Hematopoietic multipotent progenitor cell treated with erythropoietin and hydrocortisone succinate and interleukin-3 and kit ligand, for 15 days (in vitro differentiated cells): ENCODE measurements at regions not wholly inside any gene's neighbourhood (a gene's known extent, or its start where the extent isn't known, plus 50 kb on each side); places are given as distances from the start of the nearest gene placed in this dataset.
"Not testable (repeated sequence)": the region's sequence is repeated elsewhere in the genome, so short reads cannot be mapped to it uniquely, and the experiment has no call there.

Experiments
- DNase-seq: peaks from one replicate; pipeline ENCODE4 v3.0.0-alpha.2; 2015; ENCODE audit warnings: low spot score

DNA sequence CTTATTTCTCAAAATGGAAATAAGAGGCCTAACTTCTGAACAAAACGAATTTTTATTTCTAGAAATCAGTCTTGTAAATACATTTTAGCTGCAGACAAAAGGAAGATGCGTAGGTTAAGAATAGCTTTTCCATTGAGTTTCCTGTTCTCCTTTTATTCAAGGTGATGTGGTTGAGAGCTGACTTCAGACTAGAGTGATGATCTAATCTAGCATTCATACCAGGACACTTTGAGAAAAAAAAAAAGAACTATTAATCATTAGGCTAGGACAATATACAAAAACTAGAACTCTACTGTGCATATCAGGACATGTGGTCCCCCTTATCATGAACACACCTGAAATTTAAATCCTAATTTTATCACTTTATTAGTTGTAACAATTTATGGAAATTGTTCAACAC is 884.5 kb upstream of the EPHA5 start:
- DNase-seq, result no peak

DNA sequence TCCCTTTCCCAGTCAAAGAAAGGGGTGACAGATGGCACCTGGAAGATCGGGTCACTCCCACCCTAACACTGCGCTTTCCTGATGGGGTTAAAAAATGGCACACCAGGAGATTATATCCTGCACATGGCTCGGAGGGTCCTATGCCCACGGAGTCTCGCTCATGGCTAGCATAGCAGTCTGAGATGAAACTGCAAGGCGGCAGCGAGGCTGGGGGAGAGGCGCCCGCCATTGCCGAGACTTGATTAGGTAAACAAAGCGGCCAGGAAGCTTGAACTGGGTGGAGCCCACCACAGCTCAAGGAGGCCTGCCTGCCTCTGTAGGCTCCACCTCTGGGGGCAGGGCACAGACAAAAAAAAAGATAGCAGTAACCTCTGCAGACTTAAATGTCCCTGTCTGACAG is 875.0 kb upstream of the EPHA5 start:
- not testable (repeated sequence) for DNase-seq

DNA sequence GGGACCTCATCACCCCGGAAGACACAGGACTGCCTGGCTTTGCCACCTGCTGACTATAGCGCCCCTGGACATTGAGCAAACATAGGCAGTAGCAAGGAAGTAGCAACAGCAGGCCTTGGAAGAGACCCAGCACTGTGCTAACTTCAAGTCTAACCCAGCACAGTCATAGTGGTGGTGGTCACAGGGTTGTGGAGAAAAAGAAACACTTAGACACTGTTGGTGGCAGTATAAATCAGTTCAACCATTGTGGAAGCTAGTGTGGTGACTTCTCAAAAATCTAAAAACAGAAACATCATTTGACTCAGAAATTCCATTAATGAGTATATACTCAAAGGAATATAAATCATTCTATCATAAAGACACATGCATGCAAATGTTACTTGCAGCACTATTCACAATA is 874.0 kb upstream of the EPHA5 start:
- DNase-seq, result no peak

DNA sequence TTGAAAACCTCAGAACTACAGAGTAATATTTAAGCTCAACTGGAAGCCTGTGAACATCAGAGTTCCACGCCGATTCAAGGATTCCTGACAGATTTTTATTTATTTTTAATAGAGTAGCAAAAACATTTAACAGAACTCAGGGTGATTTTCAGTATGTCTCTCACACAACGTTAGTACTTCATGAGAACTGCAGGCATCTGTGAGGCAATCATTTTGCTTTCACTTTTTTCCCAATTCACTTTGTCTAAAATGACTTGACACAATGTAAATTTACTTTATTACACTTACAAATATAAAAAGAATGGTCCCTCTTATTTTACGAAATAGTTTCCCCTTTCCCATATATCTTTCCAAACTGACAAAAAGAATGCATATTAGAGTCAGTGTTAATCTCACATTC is 869.5 kb upstream of the EPHA5 start:
- no peak for DNase-seq

DNA sequence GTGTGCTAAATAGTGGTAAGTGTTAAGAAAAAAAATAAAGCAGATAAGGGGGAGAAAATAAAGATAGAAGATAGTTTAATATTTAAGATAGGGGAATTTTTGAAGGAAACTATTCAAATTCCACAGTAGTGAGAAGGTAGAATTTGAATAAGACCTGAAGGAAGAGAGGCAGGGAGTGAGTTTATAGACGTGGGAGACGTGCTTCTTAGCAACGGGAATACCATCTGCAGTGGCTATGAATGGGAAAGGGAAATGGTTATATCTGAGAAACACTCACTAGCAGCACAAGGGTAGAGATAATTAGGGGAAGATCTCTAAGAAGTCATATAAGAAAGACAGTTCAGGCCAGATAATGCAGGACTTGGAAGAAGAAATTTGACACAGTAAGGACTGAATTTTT is 854.5 kb upstream of the EPHA5 start:
- DNase-seq, result no peak

DNA sequence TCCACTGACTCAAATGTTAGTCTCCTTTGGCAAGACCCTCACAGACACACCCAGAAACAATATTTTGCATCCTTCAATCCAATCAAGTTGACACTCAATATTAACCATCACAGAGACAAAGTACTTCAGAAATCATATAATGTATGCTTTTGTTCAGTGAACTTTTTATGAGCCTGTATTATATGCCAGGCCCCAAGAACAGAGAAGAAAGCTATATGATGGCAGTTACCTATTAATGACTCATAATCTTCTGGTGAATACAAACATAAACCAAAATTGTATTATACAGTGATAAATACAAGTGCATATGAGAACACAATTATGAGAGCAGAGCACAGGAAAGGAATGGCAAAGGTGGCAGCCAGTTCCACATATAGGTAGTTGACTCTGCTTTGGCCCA is 852.0 kb upstream of the EPHA5 start:
- no peak for DNase-seq

DNA sequence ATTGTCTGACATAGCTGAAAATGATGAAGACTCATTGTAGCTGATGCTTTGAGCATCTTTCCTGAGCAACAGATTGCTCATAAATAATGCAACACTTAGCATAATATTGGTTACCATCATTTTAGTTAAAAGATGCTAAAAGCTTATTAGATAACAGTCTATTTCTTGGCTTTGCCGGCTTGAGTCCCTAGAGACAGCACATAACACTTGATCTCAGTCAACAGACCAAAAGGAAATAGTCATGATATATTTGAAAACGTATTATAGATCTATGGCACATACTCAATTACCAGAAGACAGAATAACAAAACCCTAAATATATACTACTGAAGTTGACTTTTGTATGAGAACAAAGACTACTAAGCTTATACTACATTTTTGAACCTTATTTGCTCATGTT is 846.7 kb upstream of the EPHA5 start:
- no peak for DNase-seq

DNA sequence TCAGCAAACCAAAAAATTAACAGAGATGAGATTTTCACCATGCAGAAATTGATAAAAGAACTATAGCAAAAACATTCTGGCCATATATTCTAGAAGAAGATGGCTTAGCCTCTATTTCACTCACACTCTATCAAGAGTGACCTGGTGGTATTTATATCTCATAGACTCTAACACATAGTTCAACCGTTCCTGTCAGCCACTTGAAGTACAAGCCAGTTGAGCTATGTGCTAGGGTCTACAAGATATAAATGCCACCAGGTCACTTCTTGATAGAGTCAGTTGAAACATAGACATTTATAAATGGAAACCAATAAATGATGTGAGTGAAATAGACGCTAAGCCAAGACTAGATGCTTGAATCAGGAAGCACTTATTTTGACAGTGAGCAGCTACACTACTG is 836.7 kb upstream of the EPHA5 start:
- no peak for DNase-seq

DNA sequence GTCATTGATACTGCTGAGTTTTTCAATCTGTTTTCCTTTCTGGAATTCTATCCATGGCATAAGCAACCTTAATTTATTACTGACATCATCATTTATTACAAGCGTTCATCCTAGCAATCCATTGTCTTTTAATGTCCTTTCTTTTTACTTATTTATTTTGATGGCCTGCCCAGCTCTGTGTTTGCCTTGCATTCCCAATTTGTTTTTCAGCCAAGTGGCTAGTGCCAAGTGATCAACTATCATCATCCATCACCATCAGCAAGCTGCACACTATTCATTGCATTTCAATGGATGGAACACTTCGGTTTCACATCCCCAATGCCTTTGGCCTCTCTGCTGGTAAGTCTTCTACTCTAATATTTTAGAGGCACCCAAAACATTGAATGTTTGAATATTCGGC is 831.7 kb upstream of the EPHA5 start:
- DNase-seq, result no peak

DNA sequence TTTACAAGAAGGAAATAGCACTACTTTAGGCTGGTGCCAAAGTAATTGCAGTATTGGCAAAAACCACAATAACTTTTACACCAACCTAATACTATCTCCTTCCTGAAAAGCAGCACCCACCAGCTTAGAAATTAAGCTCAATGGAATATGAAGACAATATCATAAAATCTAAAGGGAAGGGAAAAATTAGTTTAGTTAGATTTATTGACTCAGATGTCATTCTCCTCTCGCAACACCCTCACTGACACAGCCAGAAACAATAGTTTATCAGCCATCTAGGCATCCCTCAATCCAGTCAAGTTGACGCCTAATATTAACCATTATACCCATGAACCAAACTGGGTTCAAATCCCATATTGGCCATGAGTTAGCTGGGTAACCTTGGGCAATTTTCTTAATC is 820.4 kb upstream of the EPHA5 start:
- DNase-seq, result no peak

DNA sequence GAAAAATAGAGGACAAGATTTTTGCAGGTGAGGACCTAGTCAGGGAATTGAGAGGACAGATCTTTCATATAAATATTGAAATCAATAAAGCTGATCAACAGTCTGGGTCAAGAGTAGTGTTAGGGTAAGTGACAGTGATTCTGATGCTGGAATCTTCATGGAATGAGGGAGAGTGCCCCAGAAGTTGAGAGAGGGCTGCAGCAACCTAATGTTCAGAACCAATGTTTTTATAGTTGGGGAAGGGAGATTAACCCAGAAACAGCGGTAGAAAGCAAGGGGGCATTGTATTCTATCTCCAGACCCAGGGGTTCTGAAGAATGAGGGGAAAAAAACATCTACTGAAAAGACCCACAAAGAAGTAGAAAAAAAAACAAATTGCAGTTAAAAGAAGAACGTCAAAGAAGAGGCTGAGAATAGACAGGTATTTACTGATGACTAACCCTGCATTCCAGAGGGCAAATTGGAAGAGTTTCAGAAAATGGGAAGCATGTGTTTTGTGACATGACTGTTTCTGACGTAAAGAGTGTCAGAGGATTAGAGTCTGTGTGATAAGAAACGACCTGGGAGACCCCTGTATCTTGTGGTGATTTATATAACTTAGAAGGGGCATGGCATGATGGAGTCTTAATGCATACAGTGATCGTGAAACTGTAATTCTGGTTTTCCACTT is 819.6 kb upstream of the EPHA5 start:
- DNase-seq, result no peak

DNA sequence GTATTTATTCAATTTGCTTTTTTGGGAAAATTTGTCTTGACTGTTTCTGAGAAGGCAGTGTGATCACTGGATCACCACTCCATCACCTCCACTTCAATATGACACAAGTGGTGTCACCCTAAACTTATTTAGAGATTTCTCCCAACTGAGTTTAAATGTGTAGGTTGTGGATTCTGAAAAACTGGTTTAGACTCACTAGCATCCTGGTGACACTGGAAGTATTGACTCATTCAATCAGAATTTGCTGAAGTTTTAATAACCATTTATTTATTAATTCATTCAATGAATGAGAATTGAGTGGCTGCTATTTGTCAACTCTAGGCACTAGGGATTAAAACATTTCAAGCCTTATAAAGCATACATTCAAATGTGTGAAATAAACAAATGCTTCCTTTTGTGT is 819.1 kb upstream of the EPHA5 start:
- no peak for DNase-seq

DNA sequence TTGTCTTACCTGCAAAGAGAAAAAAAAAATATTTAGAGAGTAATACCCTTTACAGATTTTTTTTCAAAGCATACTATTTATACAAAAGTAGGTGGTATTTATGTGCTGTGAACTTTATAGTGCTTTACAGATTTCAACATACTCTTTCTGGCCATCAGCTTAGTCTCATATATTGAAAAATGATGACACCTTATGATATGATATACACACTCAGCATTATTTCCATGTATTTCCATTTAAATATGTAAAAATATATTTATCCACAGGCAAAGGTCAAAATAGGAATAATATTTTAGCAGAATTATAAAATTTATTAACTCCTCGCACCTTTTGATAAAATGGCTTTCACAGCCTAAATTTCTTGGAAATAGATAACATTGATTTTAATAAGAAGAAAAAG is 815.8 kb upstream of the EPHA5 start:
- DNase-seq, result no peak

DNA sequence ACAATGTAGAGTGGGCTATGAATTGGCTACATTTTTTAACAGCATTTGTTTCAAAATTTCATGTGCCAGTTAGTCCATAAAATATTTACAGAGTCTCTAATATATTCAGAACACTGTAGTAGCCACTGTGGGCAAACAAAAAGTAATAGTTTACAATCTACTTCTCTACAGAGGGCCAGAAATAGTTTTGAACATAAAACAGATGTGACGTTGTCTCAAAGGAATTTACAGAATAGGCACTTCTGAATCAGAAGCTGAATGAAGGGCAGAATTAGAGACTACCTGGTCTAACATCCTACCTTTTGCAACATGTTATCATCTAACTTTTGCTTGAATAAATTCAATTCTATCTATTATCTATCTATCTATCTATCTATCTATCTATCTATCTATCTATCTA is 811.9 kb upstream of the EPHA5 start:
- DNase-seq, result no peak

DNA sequence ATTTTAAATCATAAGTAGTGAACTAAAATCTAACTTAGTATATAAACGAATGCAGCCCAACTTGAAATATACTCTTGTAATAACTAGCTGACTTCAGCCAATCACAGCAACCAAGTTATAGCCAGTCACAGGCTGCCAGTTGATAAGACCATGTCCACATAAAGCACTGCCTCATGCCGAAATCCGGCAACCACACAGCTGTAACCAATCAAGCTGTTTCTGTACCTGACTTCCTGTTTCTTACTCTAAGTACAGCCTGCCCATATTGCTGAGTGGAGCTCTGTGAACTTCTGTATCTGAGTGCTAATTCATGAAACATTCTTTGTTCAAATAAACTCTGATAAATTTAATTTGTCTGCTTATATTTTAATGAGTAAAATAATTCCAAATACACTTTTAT is 805.3 kb upstream of the EPHA5 start:
- DNase-seq, result no peak

DNA sequence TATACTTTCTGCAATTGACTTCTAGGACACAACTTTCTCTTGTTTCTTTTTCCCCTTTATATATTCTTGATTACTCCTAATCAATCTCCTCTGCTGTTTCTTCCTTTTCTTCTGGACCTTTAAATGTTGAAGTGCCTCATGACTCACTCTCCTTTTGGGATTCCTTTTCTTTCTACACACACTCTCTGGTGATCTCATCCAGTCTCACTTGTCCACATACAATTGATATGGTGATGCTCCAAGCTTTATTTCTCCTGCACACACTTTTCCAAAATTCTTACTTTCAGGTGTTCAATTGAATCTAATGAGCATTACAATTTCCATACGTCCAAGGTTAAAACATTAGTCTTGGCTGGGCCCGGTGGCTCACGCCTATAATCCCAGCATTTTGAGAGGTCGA is 794.8 kb upstream of the EPHA5 start:
- no peak for DNase-seq

DNA sequence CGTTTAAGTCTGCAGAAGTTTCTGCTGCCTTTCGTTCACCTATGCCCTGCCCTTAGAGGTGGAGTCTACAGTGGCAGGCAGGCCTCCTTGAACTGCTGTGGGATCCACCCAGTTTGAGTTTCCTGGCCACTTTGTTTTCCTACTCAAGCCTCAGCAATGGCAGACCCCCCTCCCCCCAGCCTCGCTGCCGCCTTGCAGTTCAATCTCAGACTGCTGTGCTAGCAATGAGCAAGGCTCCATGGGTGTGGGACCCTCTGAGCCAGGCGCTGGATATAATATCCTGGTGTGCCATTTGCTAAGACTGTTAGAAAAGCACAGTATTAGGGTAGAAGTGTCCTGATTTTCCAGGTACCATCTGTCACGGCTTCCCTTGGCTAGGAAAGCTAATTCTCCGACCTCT is 792.6 kb upstream of the EPHA5 start:
- not testable (repeated sequence) for DNase-seq

DNA sequence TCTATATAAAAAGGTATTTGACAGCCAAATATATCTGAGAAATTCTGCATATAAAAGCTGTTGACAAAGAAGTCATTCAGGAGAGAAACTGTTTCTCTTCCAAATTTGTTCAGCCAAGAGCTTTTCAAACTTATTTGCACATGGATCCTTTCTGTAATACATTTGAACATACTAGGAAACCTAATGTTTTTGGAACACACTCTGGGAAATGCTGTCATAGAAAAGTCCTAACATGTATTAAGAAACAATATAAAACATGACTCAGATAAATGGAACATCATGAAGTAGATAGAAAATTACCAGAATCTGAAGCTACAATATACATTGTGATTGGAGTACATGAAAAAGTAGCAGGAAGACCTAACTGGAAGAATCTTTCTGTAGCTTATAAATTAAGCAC is 781.5 kb upstream of the EPHA5 start:
- DNase-seq, result no peak

DNA sequence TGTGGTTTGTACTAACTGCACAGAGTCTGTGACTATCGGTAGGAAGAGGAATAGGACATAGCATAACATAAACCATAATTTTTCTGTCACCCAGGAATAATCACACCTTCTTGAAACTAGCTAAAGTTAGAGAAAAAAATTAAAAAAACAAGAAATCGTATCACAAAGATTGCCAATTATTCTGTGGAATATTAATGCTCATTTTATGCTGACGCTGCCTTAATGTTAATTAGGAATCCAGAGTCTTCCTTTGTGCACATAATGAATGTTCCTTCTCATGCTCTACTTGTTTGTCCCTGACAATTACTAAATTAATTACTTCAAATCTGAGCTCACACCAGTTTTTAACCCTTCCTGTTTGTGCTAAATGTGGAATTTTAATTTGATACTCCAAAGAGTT is 772.7 kb upstream of the EPHA5 start:
- DNase-seq, result no peak

DNA sequence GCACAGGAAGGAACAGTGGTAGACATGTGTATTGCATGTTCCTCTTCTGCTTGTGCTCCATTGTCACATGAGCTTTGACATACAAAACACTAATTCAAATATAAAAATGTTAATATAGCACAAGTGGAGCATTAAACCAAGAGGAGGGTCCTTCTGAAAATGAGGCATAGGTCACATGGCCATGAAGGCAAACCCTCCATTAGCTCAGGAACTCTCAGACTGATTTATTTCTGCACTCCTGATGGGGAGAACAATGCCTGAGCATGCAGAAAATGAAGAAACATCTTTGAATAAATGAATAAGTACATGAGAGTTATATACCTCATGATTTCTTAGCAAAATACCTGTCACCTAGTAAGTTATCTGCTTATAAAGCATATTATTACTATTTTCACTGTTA is 769.2 kb upstream of the EPHA5 start:
- DNase-seq, result no peak

DNA sequence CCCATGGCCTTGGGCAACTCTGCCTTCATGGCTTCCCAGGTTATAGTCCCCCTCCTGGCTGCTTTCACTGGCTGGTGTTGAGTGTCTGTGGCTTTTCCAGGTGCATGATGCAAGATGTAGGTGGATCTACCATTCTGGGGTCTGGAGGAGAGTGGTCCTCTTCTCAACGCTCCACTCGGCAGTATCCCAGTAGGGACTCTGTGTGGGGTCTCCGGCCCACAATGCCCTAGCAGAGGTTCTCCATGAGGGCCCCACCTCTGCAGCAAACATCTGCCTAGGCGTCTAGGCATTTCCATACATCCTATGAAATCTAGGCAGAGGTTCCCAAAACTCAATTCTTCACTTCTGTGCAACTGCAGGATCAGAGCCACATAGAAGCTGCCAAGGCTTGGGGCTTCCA is 763.4 kb upstream of the EPHA5 start:
- DNase-seq, result no peak

DNA sequence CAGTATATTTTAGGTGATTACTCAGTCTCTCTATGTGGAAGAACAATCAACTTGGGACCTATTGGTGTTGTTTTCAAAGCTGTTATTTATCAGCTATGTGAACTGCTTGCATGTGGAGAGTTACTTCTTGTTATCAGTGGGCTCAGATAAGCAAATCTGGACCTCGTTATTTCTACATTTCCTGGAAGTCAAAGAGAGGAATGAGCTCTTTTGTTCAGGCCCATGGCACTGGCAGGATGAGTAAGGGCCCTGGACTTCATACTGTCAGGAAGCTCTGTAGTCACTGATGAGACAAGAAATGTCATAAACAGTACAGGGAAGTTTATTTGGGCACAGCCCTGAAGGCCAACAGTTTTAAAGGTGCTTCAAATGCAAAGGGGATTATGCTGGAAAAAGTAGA is 760.6 kb upstream of the EPHA5 start:
- no peak for DNase-seq

DNA sequence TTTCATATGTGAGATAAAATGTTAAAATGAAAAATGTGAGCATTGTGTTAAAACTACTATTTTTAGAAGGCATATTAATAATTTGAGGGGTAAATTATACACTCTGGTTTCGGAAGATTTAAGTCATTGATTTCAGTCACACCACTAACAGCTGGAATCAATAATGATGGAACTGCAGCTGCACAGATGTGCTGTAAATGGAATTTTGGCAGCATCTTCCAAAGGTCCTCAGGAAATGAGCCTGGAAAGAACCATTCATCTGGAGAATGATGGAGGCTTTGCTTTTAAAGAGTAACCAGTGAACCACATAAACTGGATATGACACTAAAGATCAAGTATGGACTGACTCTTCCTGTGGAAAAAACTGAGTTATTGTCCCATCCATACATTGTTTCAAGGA is 759.0 kb upstream of the EPHA5 start:
- no peak for DNase-seq

DNA sequence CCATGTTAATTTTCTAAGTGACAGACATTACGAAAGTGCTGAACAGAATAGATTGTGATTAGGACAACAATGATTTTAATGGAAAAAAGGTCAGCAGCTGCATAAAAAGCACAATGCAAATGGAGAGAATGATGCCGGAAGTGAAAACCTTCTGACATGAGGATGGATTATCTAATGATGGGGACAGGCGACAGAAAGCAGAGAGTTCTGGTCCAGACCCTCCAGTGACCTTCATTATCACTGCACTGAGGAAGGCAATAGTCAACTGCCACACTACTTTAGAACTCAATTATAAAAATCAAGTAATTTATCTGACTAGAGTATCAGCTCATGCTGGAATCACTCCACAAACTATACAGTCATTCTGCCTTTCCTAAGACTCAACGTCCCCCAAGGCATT is 746.1 kb upstream of the EPHA5 start:
- DNase-seq, result no peak

DNA sequence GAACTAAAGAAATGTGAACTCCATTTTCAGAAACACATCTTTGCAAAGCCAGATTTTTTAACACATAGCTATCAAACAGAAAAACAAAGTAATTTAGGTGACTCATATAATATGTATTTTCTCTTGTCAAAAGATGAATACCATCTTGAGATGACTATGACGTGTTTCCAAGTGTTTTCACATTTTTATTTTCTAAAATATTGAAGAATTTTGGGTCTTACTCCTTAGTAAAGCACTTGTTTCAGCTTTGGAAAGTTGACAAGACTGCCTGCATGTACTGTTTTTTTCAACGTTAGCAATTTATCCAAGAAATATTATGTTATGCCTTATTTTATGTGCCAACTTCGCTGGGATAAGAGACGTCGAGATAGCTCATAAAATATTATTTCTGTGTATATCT is 733.9 kb upstream of the EPHA5 start:
- DNase-seq, result no peak
